ENCODE measurements at regions not wholly inside any gene's neighbourhood (a gene's known extent, or its start where the extent isn't known, plus 50 kb on each side); places are given as distances from the start of the nearest gene placed in this dataset.

GRCh38 chr14:42424501-42424900, 817.8 kb downstream of the LRFN5 start:
- DNase-seq (ENCODE audit: low read depth) (peak; percentile 28), FAIRE-seq (no peak)
- Histone ChIP-seq H3K36me3 (ENCODE audit: control insufficient read depth, insufficient read depth, low read length) (no peaks in the 10 kb centered on the region), H3K4me3 (ENCODE audit: low read depth, low read length) (no peak overlapping the region), H3K27me3 (ENCODE audit: control insufficient read depth, insufficient read depth, low read length) (no peaks in the 10 kb centered on the region)
- no peak for TF ChIP-seq CTCF (IDR thresholded peaks at IDR 0.05; ENCODE audit: insufficient read depth, low read length, severe bottlenecking)

GRCh38 chr14:42421377-42422078, 814.9 kb downstream of the LRFN5 start:
- Histone ChIP-seq H3K36me3 (ENCODE audit: control insufficient read depth, insufficient read depth, low read length) (no peaks in the 10 kb centered on the region), H3K27me3 (ENCODE audit: control insufficient read depth, insufficient read depth, low read length) (no peaks in the 10 kb centered on the region), H3K4me3 (ENCODE audit: low read depth, low read length) (no peak overlapping the region)
- no peak for TF ChIP-seq CTCF (IDR thresholded peaks at IDR 0.05; ENCODE audit: insufficient read depth, low read length, severe bottlenecking)
- no peak for FAIRE-seq
- peak; percentile 25 for DNase-seq (ENCODE audit: low read depth)

- no peak overlapping the region for H3K4me3 ChIP-seq (ENCODE audit: low read depth, low read length)
- H3K27me3 ChIP-seq (ENCODE audit: control insufficient read depth, insufficient read depth, low read length): no peaks in the 10 kb centered on the region
- FAIRE-seq: no peak
- H3K36me3 ChIP-seq (ENCODE audit: control insufficient read depth, insufficient read depth, low read length): no peaks in the 10 kb centered on the region
- DNase-seq (ENCODE audit: low read depth): no peak
- TF ChIP-seq CTCF (IDR thresholded peaks at IDR 0.05; ENCODE audit: insufficient read depth, low read length, severe bottlenecking): no peak
Observed at GRCh38 chr14:42420071-42420470, 813.4 kb downstream of the LRFN5 start.

GRCh38 chr14:42407153-42407552, 800.5 kb downstream of the LRFN5 start:
- no peak for TF ChIP-seq CTCF (IDR thresholded peaks at IDR 0.05; ENCODE audit: insufficient read depth, low read length, severe bottlenecking)
- FAIRE-seq (no peak), DNase-seq (ENCODE audit: low read depth) (no peak)
- Histone ChIP-seq H3K36me3 (ENCODE audit: control insufficient read depth, insufficient read depth, low read length) (no peaks in the 10 kb centered on the region), H3K27me3 (ENCODE audit: control insufficient read depth, insufficient read depth, low read length) (no peaks in the 10 kb centered on the region), H3K4me3 (ENCODE audit: low read depth, low read length) (no peak overlapping the region)

- Histone ChIP-seq H3K27me3 (ENCODE audit: control insufficient read depth, insufficient read depth, low read length) (no peaks in the 10 kb centered on the region), H3K36me3 (ENCODE audit: control insufficient read depth, insufficient read depth, low read length) (no peaks in the 10 kb centered on the region), H3K4me3 (ENCODE audit: low read depth, low read length) (no peak overlapping the region)
- DNase-seq (ENCODE audit: low read depth) (no peak), FAIRE-seq (no peak)
- no peak for TF ChIP-seq CTCF (IDR thresholded peaks at IDR 0.05; ENCODE audit: insufficient read depth, low read length, severe bottlenecking)
Observed at GRCh38 chr14:42391146-42391834, 784.6 kb downstream of the LRFN5 start.
